Hepatocyte (in vitro differentiated cells): ENCODE measurements at regions not wholly inside any gene's neighbourhood (a gene's known extent, or its start where the extent isn't known, plus 50 kb on each side); places are given as distances from the start of the nearest gene placed in this dataset.

ENCODE experiments used
- DNase-seq: peaks from one replicate; pipeline ENCODE4 v3.0.0-alpha.2; 2016; ENCODE audit warnings: low spot score
- H2AFZ ChIP-seq: fragments of 200-600 bp; sonication (generic); 2 replicates; pipeline ENCODE4 v1.6.0; 2016; ENCODE audit warnings: antibody characterized with exemption, mild to moderate bottlenecking
- H3K27ac ChIP-seq: fragments of 200-600 bp; sonication (generic); 2 replicates; pipeline ENCODE4 v1.5.1; 2016; ENCODE audit warnings: mild to moderate bottlenecking
- H3K27me3 ChIP-seq: fragments of 200-600 bp; sonication (generic); 2 replicates; pipeline ENCODE4 v1.6.1; 2016
- H3K36me3 ChIP-seq: fragments of 200-600 bp; sonication (generic); replicated peaks from 2 replicates; pipeline ENCODE4 v1.5.1; 2016; ENCODE audit warnings: low read depth; ENCODE audit not compliant: insufficient read depth
- H3K4me1 ChIP-seq: fragments of 200-600 bp; sonication (generic); 2 replicates; pipeline ENCODE4 v1.5.1; 2016; ENCODE audit warnings: mild to moderate bottlenecking, moderate library complexity; ENCODE audit not compliant: insufficient read depth
- H3K4me2 ChIP-seq: fragments of 200-600 bp; sonication (generic); 2 replicates; pipeline ENCODE4 v1.6.0; 2016
- H3K4me3 ChIP-seq: fragments of 200-600 bp; sonication (generic); 2 replicates; pipeline ENCODE4 v1.5.1; 2016; ENCODE audit warnings: mild to moderate bottlenecking
- H3K79me2 ChIP-seq: fragments of 200-600 bp; sonication (generic); 2 replicates; pipeline ENCODE4 v1.6.0; 2017; ENCODE audit warnings: mild to moderate bottlenecking
- H3K9me2 ChIP-seq: fragments of 200-600 bp; sonication (generic); replicated peaks from 2 replicates; pipeline ENCODE4 v1.6.0; 2017; ENCODE audit warnings: mild to moderate bottlenecking; ENCODE audit not compliant: insufficient read depth
- H3K9me3 ChIP-seq: fragments of 200-600 bp; sonication (generic); 2 replicates; pipeline ENCODE4 v1.5.1; 2016; ENCODE audit warnings: low read depth, mild to moderate bottlenecking
- H4K20me1 ChIP-seq: fragments of 200-600 bp; sonication (generic); 2 replicates; pipeline ENCODE4 v1.6.0; 2016; ENCODE audit warnings: mild to moderate bottlenecking; ENCODE audit not compliant: insufficient read depth, poor library complexity, severe bottlenecking
- EZH2 ChIP-seq: fragments of 200-600 bp; sonication (generic); IDR thresholded peaks from 2 replicates; pipeline ENCODE4 v1.6.1; 2016; ENCODE audit warnings: antibody characterized with exemption, mild to moderate bottlenecking, borderline replicate concordance
- EZH2phosphoT487 ChIP-seq: fragments of 200-600 bp; sonication (generic); IDR thresholded peaks from one replicate; pipeline ENCODE4 v1.6.1; 2018; ENCODE audit warnings: antibody characterized with exemption, mild to moderate bottlenecking, low read depth, moderate library complexity; ENCODE audit not compliant: unreplicated experiment, severe bottlenecking
- WGBS: methylation state at CpG from one replicate; pipeline ENCODE4 v1.1.6; 2016; ENCODE audit warnings: low lambda C conversion rate; ENCODE audit errors: missing lambda C conversion rate; 5-methylcytosine and 5-hydroxymethylcytosine counted together
- TF ChIP-seq, protein P1 (sequence below): fragments of 200-600 bp; sonication (generic); IDR thresholded peaks from 2 replicates; pipeline ENCODE4 v1.5.1; 2016; ENCODE audit warnings: antibody characterized with exemption, mild to moderate bottlenecking; ENCODE audit not compliant: poor library complexity

DNA sequence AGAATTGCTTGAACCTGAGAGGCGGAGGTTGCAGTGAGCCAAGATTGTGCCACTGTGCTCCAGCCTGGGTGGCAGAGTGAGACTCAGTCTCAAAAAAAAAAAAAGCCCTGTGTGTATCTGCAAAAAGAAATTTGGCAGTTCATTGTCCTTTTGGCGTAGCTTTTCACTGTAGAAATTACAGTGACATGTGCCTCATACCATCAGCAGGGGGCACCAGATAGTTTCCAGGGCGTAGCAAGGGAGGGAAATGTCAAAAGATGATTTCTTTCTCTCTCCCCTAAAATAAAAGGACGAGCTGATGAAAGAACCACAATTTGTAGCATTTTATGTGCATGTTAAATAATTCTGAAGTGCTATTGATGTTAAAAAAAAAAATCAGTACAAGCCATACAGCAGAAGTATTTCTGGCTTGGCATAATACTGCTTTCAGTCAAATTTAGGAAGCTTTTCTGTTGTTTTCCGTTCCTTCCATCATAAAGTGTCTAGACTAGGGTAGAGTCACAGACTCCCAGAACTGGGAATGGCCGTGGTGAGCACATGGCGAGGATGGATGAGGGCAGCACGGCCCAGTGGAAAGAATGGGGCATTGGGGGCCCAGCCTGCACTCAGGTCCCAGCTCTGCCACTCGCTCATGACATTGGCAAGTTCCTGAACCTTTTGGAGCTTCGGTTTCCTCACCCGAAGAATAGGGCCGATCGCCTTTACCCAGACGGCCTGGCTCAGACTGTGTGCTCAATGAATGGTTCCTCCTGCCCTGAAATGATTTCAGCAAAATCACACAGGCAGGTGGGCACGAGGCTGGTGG, 59.8 kb upstream of the RPH3AL start:
- Histone ChIP-seq H3K4me1 (peaks cover 4% of the 10 kb centered on the region), H3K4me3 (no peak overlapping the region), H3K36me3 (no peaks in the 10 kb centered on the region), H3K27me3 (no peaks in the 10 kb centered on the region), H3K9me2 (no peaks in the 10 kb centered on the region), H3K9me3 (no peaks in the 10 kb centered on the region), H3K27ac (no peak overlapping the region), H3K4me2 (no peak overlapping the region), H3K79me2 (no peaks in the 10 kb centered on the region), H2AFZ (no peak overlapping the region), H4K20me1 (no peaks in the 10 kb centered on the region)
- TF ChIP-seq, protein P1, sequence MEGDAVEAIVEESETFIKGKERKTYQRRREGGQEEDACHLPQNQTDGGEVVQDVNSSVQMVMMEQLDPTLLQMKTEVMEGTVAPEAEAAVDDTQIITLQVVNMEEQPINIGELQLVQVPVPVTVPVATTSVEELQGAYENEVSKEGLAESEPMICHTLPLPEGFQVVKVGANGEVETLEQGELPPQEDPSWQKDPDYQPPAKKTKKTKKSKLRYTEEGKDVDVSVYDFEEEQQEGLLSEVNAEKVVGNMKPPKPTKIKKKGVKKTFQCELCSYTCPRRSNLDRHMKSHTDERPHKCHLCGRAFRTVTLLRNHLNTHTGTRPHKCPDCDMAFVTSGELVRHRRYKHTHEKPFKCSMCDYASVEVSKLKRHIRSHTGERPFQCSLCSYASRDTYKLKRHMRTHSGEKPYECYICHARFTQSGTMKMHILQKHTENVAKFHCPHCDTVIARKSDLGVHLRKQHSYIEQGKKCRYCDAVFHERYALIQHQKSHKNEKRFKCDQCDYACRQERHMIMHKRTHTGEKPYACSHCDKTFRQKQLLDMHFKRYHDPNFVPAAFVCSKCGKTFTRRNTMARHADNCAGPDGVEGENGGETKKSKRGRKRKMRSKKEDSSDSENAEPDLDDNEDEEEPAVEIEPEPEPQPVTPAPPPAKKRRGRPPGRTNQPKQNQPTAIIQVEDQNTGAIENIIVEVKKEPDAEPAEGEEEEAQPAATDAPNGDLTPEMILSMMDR = peak; percentile 86
- TF ChIP-seq EZH2 (no peak), EZH2phosphoT487 (no peak)
- 71% methylated on average over 15 of the region's 15 CpGs for WGBS
- peak; percentile 78 for DNase-seq

DNA sequence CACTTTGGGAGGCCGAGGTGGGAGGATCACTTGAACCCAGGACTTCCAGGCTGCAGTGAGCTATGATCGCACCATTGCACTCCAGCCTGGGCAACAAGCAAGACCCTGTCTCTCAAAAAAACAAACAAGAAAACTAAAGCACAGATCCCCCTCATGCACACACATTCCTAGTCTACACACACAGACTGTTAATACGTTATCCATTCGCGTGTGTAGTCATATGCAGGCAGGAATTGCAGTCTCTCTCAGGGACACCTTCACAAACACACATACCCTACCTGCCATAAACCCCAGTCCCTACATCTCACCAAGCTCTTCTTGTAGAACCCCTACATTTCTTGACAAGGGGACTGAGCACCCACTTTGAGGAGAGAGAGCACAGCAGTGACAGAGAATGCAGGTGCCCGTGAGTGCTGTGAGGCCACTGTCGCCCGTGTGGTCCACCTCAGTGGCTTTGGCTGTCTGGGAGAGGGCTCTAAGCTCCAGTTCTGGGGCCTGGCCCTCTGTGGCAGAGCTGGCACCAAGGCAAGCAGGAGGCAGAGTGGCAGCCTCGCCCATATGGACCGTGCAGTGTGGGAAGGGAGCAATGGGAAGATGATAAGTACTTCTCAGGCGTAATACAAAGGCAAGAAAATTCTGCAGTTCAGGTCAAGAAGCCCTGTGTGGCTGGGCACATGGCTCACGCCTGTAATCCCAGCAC, 59.0 kb upstream of the RPH3AL start:
- H2AFZ ChIP-seq = no peak overlapping the region
- WGBS = 85% methylated on average over 12 of the region's 12 CpGs
- H4K20me1 ChIP-seq = no peaks in the 10 kb centered on the region
- DNase-seq = no peak
- peak overlapping the region; percentile 74 for H3K4me2 ChIP-seq
- H3K79me2 ChIP-seq = no peaks in the 10 kb centered on the region
- H3K4me1 ChIP-seq = peaks cover 4% of the 10 kb centered on the region
- H3K27ac ChIP-seq = peak overlapping the region; percentile 36
- H3K36me3 ChIP-seq = no peaks in the 10 kb centered on the region
- H3K27me3 ChIP-seq = no peaks in the 10 kb centered on the region
- no peak overlapping the region for H3K4me3 ChIP-seq
- TF ChIP-seq, protein P1 = no peak
- TF ChIP-seq EZH2phosphoT487 = no peak
- TF ChIP-seq EZH2 = no peak
- H3K9me3 ChIP-seq = no peaks in the 10 kb centered on the region
- no peaks in the 10 kb centered on the region for H3K9me2 ChIP-seq

DNA sequence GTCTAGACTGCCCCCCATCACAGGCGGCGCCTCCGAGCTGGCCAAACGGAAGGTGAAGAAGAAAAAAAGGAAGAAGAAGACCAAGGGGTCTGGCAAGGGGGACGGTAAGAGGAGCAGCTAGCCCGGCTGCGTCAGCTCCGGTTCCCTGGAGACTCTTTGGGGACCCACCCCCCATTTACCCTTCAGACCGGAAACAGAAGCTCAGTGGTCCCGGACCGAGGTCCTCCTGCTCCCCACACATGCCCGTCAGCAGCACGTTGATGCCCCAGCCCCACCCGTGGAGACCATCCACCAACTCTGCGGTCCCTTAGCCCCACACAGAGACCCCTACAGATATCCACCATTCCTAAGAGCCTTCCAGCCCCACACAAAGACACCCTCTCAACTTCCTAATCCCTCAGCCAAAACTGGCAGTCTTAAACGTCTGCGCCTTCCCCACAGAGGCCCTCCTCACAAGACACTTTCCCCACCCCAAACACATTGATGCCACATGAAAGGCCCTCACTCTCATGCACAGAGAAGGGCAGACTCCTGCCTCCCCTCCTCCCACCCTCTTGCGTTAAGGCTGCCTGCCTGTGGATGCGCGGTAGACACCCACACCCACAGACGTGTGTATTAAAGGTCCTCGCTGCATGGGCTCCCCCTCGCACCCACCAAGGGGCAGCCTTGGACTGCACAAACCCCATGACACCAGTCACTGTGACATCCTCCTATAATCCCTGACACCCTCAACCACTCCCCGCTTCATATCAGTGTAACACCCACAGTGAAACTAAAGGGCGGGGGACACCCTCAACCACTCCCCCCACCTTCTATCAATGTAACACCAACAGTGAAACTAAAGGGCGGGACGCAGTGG, 58.2 kb upstream of the RPH3AL start:
- Histone ChIP-seq H3K27ac (peak overlapping the region; percentile 36), H4K20me1 (no peaks in the 10 kb centered on the region), H3K9me2 (no peaks in the 10 kb centered on the region), H3K27me3 (no peaks in the 10 kb centered on the region), H3K9me3 (no peaks in the 10 kb centered on the region), H3K4me2 (peak overlapping the region; percentile 74), H3K4me3 (peak overlapping the region; percentile 27), H2AFZ (peak overlapping the region; percentile 42), H3K79me2 (no peaks in the 10 kb centered on the region), H3K4me1 (peaks cover 4% of the 10 kb centered on the region), H3K36me3 (no peaks in the 10 kb centered on the region)
- TF ChIP-seq, protein P1 = no peak
- no peak for TF ChIP-seq EZH2phosphoT487
- no peak for TF ChIP-seq EZH2
- WGBS = 35% methylated on average over 19 of the region's 27 CpGs
- DNase-seq = peak; percentile 36
